ENCODE measurements at regions not wholly inside any gene's neighbourhood (a gene's known extent, or its start where the extent isn't known, plus 50 kb on each side); places are given as distances from the start of the nearest gene placed in this dataset.

GRCh38 chr16:52742608-52743170 lies 195.7 kb upstream of the TOX3 start:
- WGBS (ENCODE audit: insufficient coverage, low coverage, missing lambda C conversion rate) = 0% methylated on average over 4 of the region's 4 CpGs
- H3K9me3 ChIP-seq (replicated peaks; ENCODE audit: control insufficient read depth, insufficient read depth, low read depth, low read length) = no peaks in the 10 kb centered on the region
- H3K4me1 ChIP-seq (replicated peaks in 1 of 2; ENCODE audit: control insufficient read depth in 2 of 2, insufficient read depth in 2 of 2, low read length in 2 of 2) = no peaks in the 10 kb centered on the region
- H2AFZ ChIP-seq (ENCODE audit: low read depth, low read length) = no peak overlapping the region
- no peak for ATAC-seq
- H3K27ac ChIP-seq (ENCODE audit: extremely low read depth, low read depth, low read length) = no peak overlapping the region
- H3K36me3 ChIP-seq (ENCODE audit: control insufficient read depth, insufficient read depth, low read length) = no peaks in the 10 kb centered on the region
- no peaks in the 10 kb centered on the region for H3K27me3 ChIP-seq (ENCODE audit: control insufficient read depth in 2 of 2, insufficient read depth in 2 of 2, low read length in 2 of 2)
- FAIRE-seq = no peak
- in situ Hi-C loops (cut with MboI) = no loop called here
- DNase-seq (ENCODE audit: extremely low read depth in 1 of 4, low spot score in 3 of 4) = no peak
- BruUV-seq (replicated peaks) = no TSS peak
- no peaks in the 10 kb centered on the region for H4K20me1 ChIP-seq (replicated peaks; ENCODE audit: control insufficient read depth, insufficient read depth, low read length)
- intact Hi-C loops (cut with micrococcal nuclease) = no loop called here
- H3K4me3 ChIP-seq = no peak overlapping the region
- CTCF ChIA-PET (ENCODE audit: low intra/inter-chr PET ratio) = no interaction called here
- H3K9me1 ChIP-seq (ENCODE audit: control insufficient read depth, insufficient read depth, low read length) = no peaks in the 10 kb centered on the region
- H3K4me2 ChIP-seq (ENCODE audit: insufficient read depth, low read length) = no peak overlapping the region
- no peaks in the 10 kb centered on the region for H3K79me2 ChIP-seq (ENCODE audit: control insufficient read depth, insufficient read depth, low read length)
- no peak overlapping the region for H3K9ac ChIP-seq (ENCODE audit: insufficient read depth in 1 of 2, low read depth in 2 of 2, low read length in 2 of 2)
- POLR2A ChIA-PET = interaction anchor here (0.7 kb wide), 1 partner anchor 899 kb away, joined by 8 read pairs; no protein-coding TSS in a partner anchor
- TF ChIP-seq MECOM (CRISPR knock-in tag; IDR thresholded peaks at IDR 0.05) = no peak
- TF ChIP-seq ELF1 (tag; IDR thresholded peaks at IDR 0.05) = no peak
- TF ChIP-seq RBM17 (IDR thresholded peaks at IDR 0.05; ENCODE audit: borderline replicate concordance, low read depth, low read length) = no peak
- no peak for TF ChIP-seq MBD2 (IDR thresholded peaks at IDR 0.05; ENCODE audit: borderline replicate concordance, low read depth)
- TF ChIP-seq MED1 (CRISPR knock-in tag; IDR thresholded peaks at IDR 0.05; ENCODE audit: borderline replicate concordance) = no peak
- no peak for TF ChIP-seq MCM3 (IDR thresholded peaks at IDR 0.05)
- TF ChIP-seq HDAC2 (IDR thresholded peaks at IDR 0.05) = no peak

GRCh38 chr16:52742052-52742451 lies 195.1 kb upstream of the TOX3 start:
- no peak for FAIRE-seq
- CTCF ChIA-PET (ENCODE audit: low intra/inter-chr PET ratio) = no interaction called here
- TF ChIP-seq ETV1 (tag; conservative IDR thresholded peaks at IDR 0.05; ENCODE audit: low read depth) (no peak), SFPQ (IDR thresholded peaks at IDR 0.05; ENCODE audit: low read depth, low read length) (no peak), TCF7L2 (IDR thresholded peaks at IDR 0.05; ENCODE audit: low read depth, low read length) (no peak), BCOR (IDR thresholded peaks at IDR 0.05) (no peak), NFE2 (IDR thresholded peaks at IDR 0.05; ENCODE audit: low read depth) (no peak), ZNF384 (IDR thresholded peaks at IDR 0.05; ENCODE audit: low read depth, low read length) (no peak), CBX5 (IDR thresholded peaks at IDR 0.05; ENCODE audit: borderline replicate concordance, low read depth) (no peak), MCM3 (IDR thresholded peaks at IDR 0.05) (no peak), ZNF551 (CRISPR knock-in tag; IDR thresholded peaks at IDR 0.05) (no peak)

More at GRCh38 chr16:52742052-52742451, 195.1 kb upstream of the TOX3 start:
- Histone ChIP-seq H3K27me3 (ENCODE audit: control insufficient read depth in 2 of 2, insufficient read depth in 2 of 2, low read length in 2 of 2) (no peaks in the 10 kb centered on the region), H3K4me1 (replicated peaks in 1 of 2; ENCODE audit: control insufficient read depth in 2 of 2, insufficient read depth in 2 of 2, low read length in 2 of 2) (no peaks in the 10 kb centered on the region), H3K4me2 (ENCODE audit: insufficient read depth, low read length) (no peak overlapping the region), H3K9me1 (ENCODE audit: control insufficient read depth, insufficient read depth, low read length) (no peaks in the 10 kb centered on the region), H3K36me3 (ENCODE audit: control insufficient read depth, insufficient read depth, low read length) (no peaks in the 10 kb centered on the region), H3K4me3 (no peak overlapping the region), H3K27ac (ENCODE audit: extremely low read depth, low read depth, low read length) (no peak overlapping the region), H4K20me1 (replicated peaks; ENCODE audit: control insufficient read depth, insufficient read depth, low read length) (no peaks in the 10 kb centered on the region), H3K9me3 (replicated peaks; ENCODE audit: control insufficient read depth, insufficient read depth, low read depth, low read length) (no peaks in the 10 kb centered on the region), H3K79me2 (ENCODE audit: control insufficient read depth, insufficient read depth, low read length) (no peaks in the 10 kb centered on the region), H2AFZ (ENCODE audit: low read depth, low read length) (no peak overlapping the region), H3K9ac (ENCODE audit: insufficient read depth in 1 of 2, low read depth in 2 of 2, low read length in 2 of 2) (no peak overlapping the region)
- no TSS peak for BruUV-seq (replicated peaks)
- DNase-seq (ENCODE audit: extremely low read depth in 1 of 4, low spot score in 3 of 4) (no peak), ATAC-seq (no peak)
- intact Hi-C loops (cut with micrococcal nuclease) (no loop called here), in situ Hi-C loops (cut with MboI) (no loop called here)
- 4% methylated on average over 8 of the region's 8 CpGs for WGBS (ENCODE audit: insufficient coverage, low coverage, missing lambda C conversion rate)
- POLR2A ChIA-PET = interaction anchor here (0.7 kb wide), 1 partner anchor 899 kb away, joined by 8 read pairs; no protein-coding TSS in a partner anchor
